GM19372 (cell line): ENCODE measurements at regions not wholly inside any gene's neighbourhood (a gene's known extent, or its start where the extent isn't known, plus 50 kb on each side); places are given as distances from the start of the nearest gene placed in this dataset.
"Not testable (repeated sequence)": the region's sequence is repeated elsewhere in the genome, so short reads cannot be mapped to it uniquely, and the experiment has no call there.

ENCODE experiments used
- ATAC-seq: cut with Tn5 transposase; IDR thresholded peaks from one replicate; pipeline ENCODE4 v1.9.1; 2021; ENCODE audit warnings: mild to moderate bottlenecking, low read depth, moderate library complexity; ENCODE audit not compliant: unreplicated experiment

GRCh38 chrX:87924619-87925018, 407.0 kb downstream of the KLHL4 start:
- no peak for ATAC-seq

GRCh38 chrX:87941841-87942240, 424.2 kb downstream of the KLHL4 start:
- ATAC-seq, result no peak

DNA sequence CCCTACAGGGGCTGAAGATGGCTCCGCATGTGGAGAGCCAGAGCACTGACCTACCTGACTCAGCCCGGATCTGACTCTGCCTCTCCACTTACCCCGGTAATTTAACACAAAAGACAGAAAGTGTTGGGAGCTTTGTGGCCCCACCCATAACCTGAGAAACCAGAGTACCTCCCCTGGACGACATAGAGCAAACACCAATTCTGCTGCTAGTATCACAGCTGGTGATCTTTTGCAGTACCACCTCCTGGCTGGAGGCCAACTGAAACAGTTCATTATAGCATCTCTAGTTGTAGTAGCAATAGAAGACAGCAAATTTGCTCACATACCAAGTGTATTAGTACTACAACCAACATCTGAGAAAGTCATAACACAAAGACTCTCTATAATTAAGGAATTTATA, 443.9 kb downstream of the KLHL4 start:
- ATAC-seq, result no peak

DNA sequence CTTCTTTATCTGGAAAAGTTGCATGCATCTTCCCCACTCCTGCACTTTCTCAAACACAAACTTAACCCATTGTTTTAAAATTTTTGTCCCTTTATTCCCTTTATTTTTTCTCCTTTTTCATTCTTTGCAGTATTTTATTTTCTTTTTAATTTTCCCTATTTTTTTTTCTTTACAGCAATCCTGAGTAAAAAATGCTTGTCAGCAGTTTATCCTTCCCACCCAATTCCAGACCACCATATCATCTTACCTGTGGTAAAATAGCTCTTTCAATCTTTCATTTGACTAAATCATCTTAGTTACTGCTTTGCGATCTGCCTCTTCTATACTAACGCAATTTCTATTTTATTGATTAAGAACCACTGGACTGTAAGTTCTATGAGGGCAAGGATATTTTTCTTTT, 450.5 kb downstream of the KLHL4 start:
- ATAC-seq, result no peak

- not testable (repeated sequence) for ATAC-seq
Measured at GRCh38 chrX:87972121-87972520, 454.5 kb downstream of the KLHL4 start.

- ATAC-seq, result no peak
Measured at GRCh38 chrX:87975365-87975764, 457.8 kb downstream of the KLHL4 start.

- not testable (repeated sequence) for ATAC-seq
Measured at GRCh38 chrX:88007873-88008272, 490.3 kb downstream of the KLHL4 start.

DNA sequence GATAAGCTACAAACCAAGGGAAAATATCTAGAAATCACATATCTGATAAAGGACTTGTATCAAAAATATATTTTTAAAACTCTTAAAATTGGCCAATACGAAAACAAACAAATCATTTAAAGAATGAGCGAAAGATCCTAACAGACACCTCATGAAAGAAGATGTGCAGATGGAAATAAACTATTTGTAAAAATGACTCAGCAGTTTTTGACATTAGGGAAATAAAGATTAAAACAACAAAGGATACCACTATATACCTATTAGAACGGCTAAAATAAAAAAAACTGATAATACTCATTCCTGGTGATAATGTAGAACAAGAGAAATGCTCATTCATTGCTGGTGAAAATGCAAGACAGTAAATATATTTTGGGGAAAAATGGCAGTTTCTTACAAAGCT, 506.4 kb downstream of the KLHL4 start:
- no peak for ATAC-seq

GRCh38 chrX:88072339-88073030, 554.9 kb downstream of the KLHL4 start:
- ATAC-seq, result no peak

DNA sequence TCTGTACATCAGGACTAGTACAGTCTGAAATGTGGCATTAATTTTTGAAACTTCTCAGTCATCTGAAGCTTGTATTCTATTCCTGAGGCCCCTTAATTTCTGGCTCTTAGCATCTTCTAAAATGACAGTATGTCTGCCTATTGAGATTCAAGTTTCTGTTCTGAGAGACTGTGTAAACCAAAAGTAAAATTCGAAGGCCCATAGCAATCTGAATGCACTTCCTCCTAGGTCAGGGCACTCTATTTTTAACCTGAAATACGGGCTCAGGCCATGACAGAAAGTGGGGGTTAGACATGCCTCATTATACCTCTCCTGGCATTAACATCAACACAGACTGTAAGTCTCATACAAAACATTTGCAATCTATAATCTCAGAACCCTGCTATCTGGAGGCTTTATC, 584.4 kb downstream of the KLHL4 start:
- no peak for ATAC-seq

- ATAC-seq, result no peak
Measured at GRCh38 chrX:88135735-88136134, 611.3 kb upstream of the CPXCR1 start.

DNA sequence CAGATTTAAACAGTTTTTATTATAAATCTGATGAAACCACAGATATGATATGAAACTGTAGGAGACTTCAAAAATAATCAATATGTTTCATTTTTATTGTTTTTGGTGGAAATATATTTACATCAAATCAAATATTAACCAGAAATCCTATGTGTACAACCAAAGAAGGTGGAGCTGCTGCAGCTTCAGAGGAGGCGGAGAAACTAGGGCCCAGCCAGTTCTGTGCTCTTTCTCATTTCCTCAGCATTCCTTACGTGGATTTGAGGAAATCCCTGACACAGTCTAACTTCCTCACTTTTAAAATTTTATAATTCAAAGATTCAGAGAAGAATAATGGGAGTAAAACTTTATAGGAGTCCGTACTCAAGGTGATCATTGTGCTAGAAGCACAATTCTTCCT, 610.7 kb upstream of the CPXCR1 start:
- ATAC-seq, result no peak

- no peak for ATAC-seq
Measured at GRCh38 chrX:88146577-88146976, 600.4 kb upstream of the CPXCR1 start.

DNA sequence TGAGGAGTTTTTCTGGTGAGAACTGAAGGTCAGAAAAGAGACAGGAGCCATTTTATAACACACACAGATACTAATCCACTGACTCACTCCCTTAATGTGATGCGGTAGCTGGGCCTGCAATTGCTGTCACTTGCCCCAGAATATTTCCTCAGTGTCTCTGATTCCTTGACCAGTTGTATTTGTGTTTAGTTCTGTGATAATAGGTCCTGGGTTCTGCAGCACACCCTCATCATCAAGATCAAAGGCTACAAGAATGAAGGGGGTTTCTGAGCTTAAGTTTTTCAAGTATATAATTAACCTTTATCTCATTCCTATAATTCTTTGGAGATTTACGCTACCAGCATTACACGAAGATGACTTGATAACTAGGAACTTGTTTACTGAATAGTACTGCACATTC, 576.5 kb upstream of the CPXCR1 start:
- no peak for ATAC-seq

- not testable (repeated sequence) for ATAC-seq
Measured at GRCh38 chrX:88173932-88174440, 573.0 kb upstream of the CPXCR1 start.

DNA sequence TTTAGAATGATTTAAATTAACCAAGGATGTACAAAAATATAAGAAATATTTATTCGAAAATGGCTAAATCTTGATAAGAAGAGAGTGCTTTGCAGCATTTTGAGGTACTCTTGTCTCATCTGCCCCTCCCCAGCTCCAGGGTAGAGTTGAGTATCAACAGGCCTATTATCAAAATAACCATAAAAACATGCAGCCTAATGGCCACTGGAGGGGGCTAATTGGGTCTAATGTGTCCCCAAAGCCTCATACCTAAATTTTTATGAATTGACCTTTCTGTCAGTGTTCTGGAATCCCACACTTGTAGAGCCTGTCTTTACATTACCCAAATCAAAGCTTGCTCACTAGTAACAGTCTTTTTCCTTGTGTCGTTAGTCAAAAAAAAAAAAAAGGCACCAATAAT, 544.9 kb upstream of the CPXCR1 start:
- no peak for ATAC-seq

DNA sequence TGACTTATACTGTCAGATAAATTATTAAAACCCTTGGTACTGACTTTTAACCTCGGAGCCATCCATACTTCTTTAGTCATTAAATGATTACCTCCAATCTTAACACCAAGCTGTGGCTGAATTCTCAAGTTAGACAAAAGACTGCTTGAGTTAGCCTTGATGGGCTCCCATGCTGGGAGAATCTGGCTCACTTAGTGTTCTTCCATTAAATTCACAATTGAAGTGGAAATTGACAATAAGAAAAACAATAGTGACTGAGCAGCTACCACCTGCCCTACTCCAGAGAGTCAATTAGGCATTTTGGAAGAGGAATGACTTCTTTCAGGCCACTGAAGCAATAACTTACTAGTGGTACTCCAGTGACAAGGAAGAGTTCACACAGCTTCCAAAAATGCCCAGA, 503.0 kb upstream of the CPXCR1 start:
- no peak for ATAC-seq

DNA sequence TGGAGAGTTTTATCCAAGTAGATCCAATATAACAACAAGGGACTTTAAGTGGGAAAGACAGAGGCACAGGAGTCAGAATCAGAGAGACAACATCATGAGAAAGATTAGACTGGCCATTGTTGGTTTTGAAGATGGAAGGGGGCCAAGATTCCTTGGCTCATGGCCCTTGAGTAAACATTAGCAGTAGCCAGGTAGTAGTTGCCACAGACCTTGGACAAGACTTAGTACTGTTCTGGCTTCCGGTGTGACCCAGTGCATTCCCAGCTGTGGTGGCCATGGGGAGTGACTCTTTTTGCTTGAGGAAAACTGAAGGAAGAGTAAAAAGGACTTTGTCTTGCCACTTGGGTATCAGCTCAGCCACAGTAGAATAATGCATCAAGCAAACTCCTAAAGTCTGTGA, 462.2 kb upstream of the CPXCR1 start:
- no peak for ATAC-seq

- ATAC-seq, result not testable (repeated sequence)
Measured at GRCh38 chrX:88313972-88314371, 433.1 kb upstream of the CPXCR1 start.

GRCh38 chrX:88325634-88326033, 421.4 kb upstream of the CPXCR1 start:
- ATAC-seq, result no peak

DNA sequence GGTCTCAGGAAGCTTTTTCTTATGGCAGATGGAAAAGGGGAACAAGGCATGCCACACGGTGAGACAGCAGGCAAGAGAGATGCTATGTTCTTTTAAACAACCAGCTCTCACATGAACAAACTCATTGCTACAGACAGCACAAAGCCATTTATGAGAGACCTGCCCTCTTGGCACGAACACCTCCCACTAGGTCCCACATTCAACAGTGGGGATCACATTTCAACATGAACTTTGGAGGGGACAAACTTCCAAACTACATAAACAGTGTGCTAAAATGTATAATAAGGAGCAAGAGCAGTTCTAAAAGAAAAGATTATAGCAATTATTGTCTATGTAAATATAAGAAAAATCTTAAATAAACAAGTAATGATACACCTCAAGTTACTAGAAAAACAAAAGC, 391.8 kb upstream of the CPXCR1 start:
- ATAC-seq, result no peak

DNA sequence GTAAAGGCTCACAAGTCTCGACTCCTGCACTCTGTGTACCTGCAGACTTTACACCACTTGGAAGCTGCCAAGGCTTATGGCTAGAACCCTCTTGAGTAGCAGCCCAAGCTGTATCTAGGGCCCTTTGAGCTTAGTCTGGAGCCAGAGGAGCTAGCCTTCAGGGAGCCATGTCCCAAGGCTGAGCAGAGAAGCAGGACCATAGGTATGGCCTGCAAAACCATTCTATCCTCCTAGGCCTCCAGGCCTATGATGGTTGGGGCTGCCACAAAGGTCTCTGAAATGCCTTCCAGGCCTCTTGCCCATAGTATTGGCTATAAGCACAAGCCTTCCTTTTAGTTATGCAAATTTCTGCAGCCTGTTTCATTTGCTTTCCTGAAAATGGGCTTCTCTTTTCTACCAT, 380.7 kb upstream of the CPXCR1 start:
- no peak for ATAC-seq

DNA sequence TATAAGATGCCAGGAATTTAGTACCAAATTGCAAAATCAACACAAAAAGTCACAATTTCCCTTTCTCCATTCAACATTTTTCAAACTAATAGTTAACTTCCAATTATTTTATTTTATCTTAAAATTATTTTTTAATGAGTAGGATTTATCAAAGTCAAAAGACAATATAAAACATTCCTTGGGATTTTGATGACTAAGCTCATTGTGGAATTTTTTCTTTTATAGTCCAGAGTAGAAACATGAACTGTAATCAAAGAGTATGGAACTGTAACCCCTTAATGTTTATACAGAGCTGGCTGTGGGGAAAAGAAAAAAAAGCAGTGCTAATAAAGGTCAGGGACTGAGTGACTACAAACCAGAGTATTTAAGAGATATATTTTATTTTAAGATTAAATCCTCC, 368.6 kb upstream of the CPXCR1 start:
- ATAC-seq, result no peak
